Gastroesophageal sphincter (tissue), 4 donors: ENCODE measurements at regions not wholly inside any gene's neighbourhood (a gene's known extent, or its start where the extent isn't known, plus 50 kb on each side); places are given as distances from the start of the nearest gene placed in this dataset.

Source experiments
- ATAC-seq: fragments of 150-250 bp; one replicate; pipeline ENCODE4 v1.9.1; 2016; ENCODE audit warnings: mild to moderate bottlenecking, moderate library complexity
- H3K27ac ChIP-seq, 4 donors: fragments of 200-600 bp; sonication (generic) in 3 of 4; 1 replicate in 3 of 4; 2 replicates in 1 of 4; pipeline ENCODE4 v1.5.1; 2016 to 2019
- H3K27me3 ChIP-seq: fragments of 200-600 bp; sonication (generic); one replicate; pipeline ENCODE4 v1.5.1; 2019
- H3K36me3 ChIP-seq, 2 donors: fragments of 200-600 bp; sonication (generic); one replicate each; pipeline ENCODE4 v1.5.1; 2019; ENCODE audit warnings: control low read depth in 1 of 2
- H3K4me1 ChIP-seq, 3 donors: fragments of 200-600 bp; sonication (generic); 1 replicate in 2 of 3; 2 replicates in 1 of 3; pipeline ENCODE4 v1.5.1; 2016 to 2019; ENCODE audit warnings: control low read depth in 2 of 3
- H3K4me3 ChIP-seq, 2 donors: fragments of 200-600 bp; sonication (generic); one replicate each; pipeline ENCODE4 v1.5.1; 2019; ENCODE audit warnings: mild to moderate bottlenecking in 1 of 2, moderate library complexity in 1 of 2
- H3K9me3 ChIP-seq, 3 donors: fragments of 200-600 bp; sonication (generic); one replicate each; pipeline ENCODE4 v1.5.1; 2017 to 2019; ENCODE audit warnings: control low read depth in 2 of 3
- EP300 ChIP-seq: sonication (generic); formaldehyde crosslinking; IDR thresholded peaks from one replicate; pipeline ENCODE4 v1.6.1; 2017; ENCODE audit warnings: antibody characterized with exemption, mild to moderate bottlenecking
- POLR2A ChIP-seq, 2 donors: fragments of 450-650 bp; IDR thresholded peaks; one replicate each; pipeline ENCODE4 v1.6.1; 2017; ENCODE audit warnings: antibody characterized with exemption in 2 of 2, mild to moderate bottlenecking in 2 of 2, moderate library complexity in 1 of 2
- POLR2AphosphoS5 ChIP-seq: sonication (generic); formaldehyde crosslinking; IDR thresholded peaks from one replicate; pipeline ENCODE4 v1.6.1; 2017; ENCODE audit warnings: antibody characterized with exemption
- WGBS, 2 donors: methylation state at CpG; one replicate each; pipeline ENCODE4 v1.1.5; 2018; ENCODE audit warnings: low coverage in 1 of 2; 5-methylcytosine and 5-hydroxymethylcytosine counted together
- TF ChIP-seq, protein P1 (sequence below), 4 experiments: fragments of 200-600 bp in 2 of 4; fragments of 450-650 bp in 2 of 4; sonication (generic) in 1 of 4; IDR thresholded peaks; one replicate each; pipeline ENCODE4 v1.5.1; 2017 to 2019; ENCODE audit warnings: antibody characterized with exemption in 4 of 4, mild to moderate bottlenecking in 2 of 4, moderate library complexity in 2 of 4

DNA sequence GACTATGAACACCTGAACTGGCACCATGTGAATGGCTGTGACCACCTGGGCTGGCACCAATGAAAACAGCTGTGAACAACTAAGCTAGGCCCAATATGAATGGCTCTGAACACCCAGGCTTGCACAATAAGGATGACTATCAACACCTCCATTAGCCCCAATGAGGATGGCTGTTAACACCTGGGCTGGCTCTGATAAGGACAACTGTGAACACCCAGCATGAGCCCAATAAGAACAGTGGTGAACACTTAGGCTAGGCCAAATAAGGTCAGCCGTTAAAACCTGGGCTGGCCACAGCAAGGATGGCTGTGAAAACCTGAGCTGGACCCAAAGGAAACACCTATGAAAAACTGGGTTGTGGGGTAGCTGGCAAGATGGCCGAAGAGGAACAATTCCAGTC, 1163.1 kb downstream of the UQCRFS1 start:
- TF ChIP-seq POLR2AphosphoS5, result no peak
- TF ChIP-seq POLR2A (IDR thresholded peaks at IDR 0.05), result no peak
- TF ChIP-seq, protein P1, sequence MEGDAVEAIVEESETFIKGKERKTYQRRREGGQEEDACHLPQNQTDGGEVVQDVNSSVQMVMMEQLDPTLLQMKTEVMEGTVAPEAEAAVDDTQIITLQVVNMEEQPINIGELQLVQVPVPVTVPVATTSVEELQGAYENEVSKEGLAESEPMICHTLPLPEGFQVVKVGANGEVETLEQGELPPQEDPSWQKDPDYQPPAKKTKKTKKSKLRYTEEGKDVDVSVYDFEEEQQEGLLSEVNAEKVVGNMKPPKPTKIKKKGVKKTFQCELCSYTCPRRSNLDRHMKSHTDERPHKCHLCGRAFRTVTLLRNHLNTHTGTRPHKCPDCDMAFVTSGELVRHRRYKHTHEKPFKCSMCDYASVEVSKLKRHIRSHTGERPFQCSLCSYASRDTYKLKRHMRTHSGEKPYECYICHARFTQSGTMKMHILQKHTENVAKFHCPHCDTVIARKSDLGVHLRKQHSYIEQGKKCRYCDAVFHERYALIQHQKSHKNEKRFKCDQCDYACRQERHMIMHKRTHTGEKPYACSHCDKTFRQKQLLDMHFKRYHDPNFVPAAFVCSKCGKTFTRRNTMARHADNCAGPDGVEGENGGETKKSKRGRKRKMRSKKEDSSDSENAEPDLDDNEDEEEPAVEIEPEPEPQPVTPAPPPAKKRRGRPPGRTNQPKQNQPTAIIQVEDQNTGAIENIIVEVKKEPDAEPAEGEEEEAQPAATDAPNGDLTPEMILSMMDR (IDR thresholded peaks at IDR 0.05), result no peak
- no peak for TF ChIP-seq EP300
- WGBS, 2 donors, result 93 to 100% methylated on average over 1 to 2 of the region's 2 CpGs
- Histone ChIP-seq H3K36me3 (no peaks in the 10 kb centered on the region), H3K4me1 (no peaks in the 10 kb centered on the region), H3K27me3 (no peaks in the 10 kb centered on the region), H3K27ac (no peak overlapping the region), H3K4me3 (no peak overlapping the region), H3K9me3 (no peaks in the 10 kb centered on the region)
- no peak for ATAC-seq

DNA sequence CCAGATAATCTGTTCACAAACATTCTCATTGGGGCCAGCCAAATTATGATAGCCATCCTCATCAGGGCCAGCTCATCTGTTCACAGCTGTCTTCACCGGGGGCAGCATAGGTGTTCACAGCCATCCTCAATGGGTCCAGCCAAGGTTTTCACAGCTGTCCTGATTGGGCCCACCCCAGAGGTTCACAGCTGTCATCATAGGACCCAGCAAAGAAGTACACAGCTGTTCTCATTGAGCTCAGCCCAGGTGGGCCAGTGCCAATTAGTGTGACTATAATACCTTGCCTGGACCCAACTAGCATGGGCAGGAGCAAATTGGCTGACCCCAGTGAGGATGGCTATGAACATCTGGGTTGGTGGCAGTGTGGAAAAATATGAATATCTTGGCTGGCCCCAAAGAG, 1166.0 kb downstream of the UQCRFS1 start:
- H3K4me1 ChIP-seq, result no peaks in the 10 kb centered on the region
- no peak overlapping the region for H3K27ac ChIP-seq
- TF ChIP-seq, protein P1 (IDR thresholded peaks at IDR 0.05), result no peak
- no peak for TF ChIP-seq POLR2AphosphoS5
- no peak for TF ChIP-seq POLR2A (IDR thresholded peaks at IDR 0.05)
- no peak for TF ChIP-seq EP300
- H3K36me3 ChIP-seq, result no peaks in the 10 kb centered on the region
- WGBS, 2 donors, result no CpG with 5 or more reads among the region's 1 CpG
- no peaks in the 10 kb centered on the region for H3K9me3 ChIP-seq
- no peak for ATAC-seq
- no peak overlapping the region for H3K4me3 ChIP-seq
- no peaks in the 10 kb centered on the region for H3K27me3 ChIP-seq

DNA sequence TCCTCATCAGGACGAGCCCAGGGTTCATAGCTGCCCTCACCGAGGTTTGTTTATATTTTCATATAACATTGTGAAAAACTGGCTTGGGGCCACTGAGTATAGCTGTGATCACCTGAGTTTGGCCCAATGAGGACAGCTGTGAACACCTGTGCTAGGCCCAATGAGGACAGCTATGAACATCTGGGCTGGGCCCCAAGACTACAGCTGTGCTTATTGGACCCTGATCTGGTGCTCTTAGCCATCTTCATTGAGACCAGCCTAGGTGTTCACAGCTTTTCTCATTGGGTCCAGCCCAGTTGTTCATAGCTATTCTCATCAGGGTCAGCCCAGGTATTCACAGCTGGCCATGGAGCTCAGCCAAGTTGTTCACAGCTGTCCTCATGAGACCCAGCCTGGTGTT, 1167.3 kb downstream of the UQCRFS1 start:
- no peak for TF ChIP-seq EP300
- TF ChIP-seq POLR2A (IDR thresholded peaks at IDR 0.05), result no peak
- TF ChIP-seq POLR2AphosphoS5, result no peak
- TF ChIP-seq, protein P1 (IDR thresholded peaks at IDR 0.05), result no peak

DNA sequence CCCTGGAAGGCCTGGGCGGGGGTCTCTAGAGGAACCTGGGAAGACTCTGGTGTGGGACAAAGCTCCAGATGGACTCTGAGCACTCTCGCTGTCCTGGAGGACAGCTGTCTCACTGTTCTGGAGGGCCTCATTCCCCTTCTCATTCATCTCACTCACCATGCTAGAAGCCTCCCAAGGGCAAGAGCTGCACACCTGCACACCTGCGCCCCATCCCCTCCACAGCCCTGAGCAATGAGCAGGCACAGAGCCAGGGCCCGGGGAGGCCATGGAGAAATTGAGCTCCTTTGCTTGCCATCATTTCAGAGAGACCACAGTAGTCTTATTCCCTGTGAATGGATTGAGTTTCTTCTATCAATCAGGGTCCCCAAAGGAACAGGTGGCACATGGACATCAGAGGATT, 1168.5 kb downstream of the UQCRFS1 start:
- Histone ChIP-seq H3K27ac (no peak overlapping the region), H3K9me3 (no peaks in the 10 kb centered on the region), H3K4me1 (no peaks in the 10 kb centered on the region), H3K27me3 (no peaks in the 10 kb centered on the region), H3K4me3 (no peak overlapping the region), H3K36me3 (no peaks in the 10 kb centered on the region)
- ATAC-seq, result no peak
- TF ChIP-seq POLR2A (IDR thresholded peaks at IDR 0.05) (no peak), EP300 (no peak), POLR2AphosphoS5 (no peak)
- TF ChIP-seq, protein P1 (IDR thresholded peaks at IDR 0.05), result no peak
- 82% methylated on average over 4 of the region's 4 CpGs; no CpG with 5 or more reads in 1 of the 2 donors for WGBS, 2 donors

More for the DNA sequence above, 1167.3 kb downstream of the UQCRFS1 start:
- WGBS, 2 donors, result no CpG with 5 or more reads among the region's 2 CpGs
- H3K36me3 ChIP-seq, result no peaks in the 10 kb centered on the region
- ATAC-seq, result no peak
- no peaks in the 10 kb centered on the region for H3K27me3 ChIP-seq
- H3K4me3 ChIP-seq, result no peak overlapping the region
- no peaks in the 10 kb centered on the region for H3K9me3 ChIP-seq
- H3K4me1 ChIP-seq, result no peaks in the 10 kb centered on the region
- H3K27ac ChIP-seq, result no peak overlapping the region

DNA sequence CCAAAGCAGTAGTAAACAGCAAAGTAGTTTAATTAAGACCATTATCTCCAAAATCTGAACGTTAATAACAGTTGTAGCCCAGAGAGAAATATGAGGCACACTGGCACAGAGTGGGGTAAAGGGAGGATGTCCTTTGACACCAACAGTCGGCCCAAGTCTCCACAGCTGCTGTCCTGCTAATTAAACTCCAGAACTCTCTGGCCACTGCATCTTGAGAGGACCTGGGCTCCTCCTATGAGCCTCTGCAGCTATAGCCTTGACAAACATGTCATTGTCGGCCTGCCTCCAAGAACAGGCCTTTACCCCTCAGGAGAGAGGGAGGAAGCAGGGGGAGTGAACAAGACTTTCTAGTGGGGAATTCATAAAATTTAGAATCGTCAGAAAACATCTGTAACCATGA, 1170.4 kb downstream of the UQCRFS1 start:
- no peak for TF ChIP-seq POLR2AphosphoS5
- no peak for TF ChIP-seq POLR2A (IDR thresholded peaks at IDR 0.05)
- TF ChIP-seq EP300, result no peak
- TF ChIP-seq, protein P1 (IDR thresholded peaks at IDR 0.05), result no peak
- no peak for ATAC-seq
- Histone ChIP-seq H3K4me1 (no peaks in the 10 kb centered on the region), H3K27ac (no peak overlapping the region), H3K4me3 (no peak overlapping the region), H3K36me3 (no peaks in the 10 kb centered on the region), H3K9me3 (no peaks in the 10 kb centered on the region), H3K27me3 (no peaks in the 10 kb centered on the region)
- WGBS, 2 donors, result 21 to 38% methylated on average over 3 of the region's 4 CpGs
